Sigmoid colon (tissue), 3 donors: ENCODE measurements at regions not wholly inside any gene's neighbourhood (a gene's known extent, or its start where the extent isn't known, plus 50 kb on each side); places are given as distances from the start of the nearest gene placed in this dataset.
"Not testable (repeated sequence)": the region's sequence is repeated elsewhere in the genome, so short reads cannot be mapped to it uniquely, and the experiment has no call there.

ENCODE experiments used
- POLR2A ChIP-seq, 2 donors: fragments of 450-650 bp; IDR thresholded peaks; one replicate each; pipeline ENCODE4 v1.6.1; 2016; ENCODE audit warnings: antibody characterized with exemption in 2 of 2, mild to moderate bottlenecking in 2 of 2, moderate library complexity in 2 of 2
- TF ChIP-seq, protein P1 (sequence below), 4 experiments: fragments of 450-650 bp in 3 of 4; fragments of 200-600 bp in 1 of 4; IDR thresholded peaks; one replicate each; pipeline ENCODE4 v1.5.1; 2016 to 2019; ENCODE audit warnings: antibody characterized with exemption in 4 of 4, mild to moderate bottlenecking in 3 of 4, moderate library complexity in 2 of 4

DNA sequence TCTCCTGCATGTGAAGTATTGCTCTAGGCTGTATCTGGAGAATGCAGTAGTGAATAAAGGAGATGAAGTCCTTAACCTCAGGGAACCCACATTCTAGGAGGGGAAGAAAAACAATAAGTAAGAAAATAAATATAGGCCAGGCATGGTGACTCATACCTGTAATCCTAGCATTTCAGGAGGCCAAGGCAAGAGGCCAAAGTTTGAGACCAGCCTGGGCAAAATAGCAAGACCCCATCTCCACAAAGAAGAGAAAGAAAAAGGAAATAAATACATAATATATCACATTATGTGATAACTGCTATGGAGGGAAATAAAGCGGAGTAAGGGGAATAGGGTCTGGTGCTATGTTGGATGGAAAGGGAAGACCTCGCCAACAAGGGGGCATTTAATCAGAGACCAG, 94.0 kb downstream of the QRSL1 start:
- TF ChIP-seq POLR2A (IDR thresholded peaks at IDR 0.05), result not testable (repeated sequence)
- TF ChIP-seq, protein P1, sequence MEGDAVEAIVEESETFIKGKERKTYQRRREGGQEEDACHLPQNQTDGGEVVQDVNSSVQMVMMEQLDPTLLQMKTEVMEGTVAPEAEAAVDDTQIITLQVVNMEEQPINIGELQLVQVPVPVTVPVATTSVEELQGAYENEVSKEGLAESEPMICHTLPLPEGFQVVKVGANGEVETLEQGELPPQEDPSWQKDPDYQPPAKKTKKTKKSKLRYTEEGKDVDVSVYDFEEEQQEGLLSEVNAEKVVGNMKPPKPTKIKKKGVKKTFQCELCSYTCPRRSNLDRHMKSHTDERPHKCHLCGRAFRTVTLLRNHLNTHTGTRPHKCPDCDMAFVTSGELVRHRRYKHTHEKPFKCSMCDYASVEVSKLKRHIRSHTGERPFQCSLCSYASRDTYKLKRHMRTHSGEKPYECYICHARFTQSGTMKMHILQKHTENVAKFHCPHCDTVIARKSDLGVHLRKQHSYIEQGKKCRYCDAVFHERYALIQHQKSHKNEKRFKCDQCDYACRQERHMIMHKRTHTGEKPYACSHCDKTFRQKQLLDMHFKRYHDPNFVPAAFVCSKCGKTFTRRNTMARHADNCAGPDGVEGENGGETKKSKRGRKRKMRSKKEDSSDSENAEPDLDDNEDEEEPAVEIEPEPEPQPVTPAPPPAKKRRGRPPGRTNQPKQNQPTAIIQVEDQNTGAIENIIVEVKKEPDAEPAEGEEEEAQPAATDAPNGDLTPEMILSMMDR (IDR thresholded peaks at IDR 0.05), result not testable (repeated sequence)
